ENCODE measurements at regions not wholly inside any gene's neighbourhood (a gene's known extent, or its start where the extent isn't known, plus 50 kb on each side); places are given as distances from the start of the nearest gene placed in this dataset.

DNA sequence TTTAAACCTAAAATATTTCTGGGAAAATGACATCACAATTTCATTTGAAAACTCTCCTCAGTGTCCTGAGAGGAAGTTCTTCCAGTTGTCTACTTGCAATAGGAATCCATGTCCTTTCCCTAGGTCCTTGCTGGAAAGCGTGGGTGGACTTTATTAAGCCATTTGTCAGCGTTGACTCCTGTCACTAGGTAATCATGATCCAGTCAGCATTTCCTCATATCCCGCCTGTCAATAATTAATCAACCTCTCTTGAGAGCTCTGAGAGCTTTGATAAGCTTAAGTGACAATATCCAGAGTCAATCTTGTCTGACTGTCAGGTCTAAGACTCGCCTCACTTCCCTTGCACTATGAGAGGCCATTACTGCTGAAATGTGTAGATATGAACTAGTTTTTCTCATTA lies 107.2 kb upstream of the SLIT3 start:
- Histone ChIP-seq H3K27ac (ENCODE audit: insufficient read depth in 1 of 2, low read depth in 1 of 2, low read length in 2 of 2, poor library complexity in 1 of 2, severe bottlenecking in 2 of 2) (no peak overlapping the region), H3K36me3 (ENCODE audit: control insufficient read depth in 4 of 4, insufficient read depth in 4 of 4, low read length in 3 of 4) (no peaks in the 10 kb centered on the region), H3K27me3 (replicated peaks in 2 of 5; ENCODE audit: control insufficient read depth in 4 of 5, insufficient read depth in 5 of 5, low read length in 4 of 5) (peaks cover 0 to 2% (median 0%) of the 10 kb centered on the region in 5 experiments), H3K4me1 (ENCODE audit: control extremely low read depth in 1 of 4, control insufficient read depth in 4 of 4, insufficient read depth in 4 of 4, low read length in 3 of 4) (no peaks in the 10 kb centered on the region), H3K4me3 (ENCODE audit: control insufficient read depth in 1 of 7, extremely low read depth in 1 of 7, insufficient read depth in 4 of 7, low read depth in 2 of 7, low read length in 6 of 7) (no peak overlapping the region), H3K9me3 (ENCODE audit: control extremely low read depth in 1 of 5, control insufficient read depth in 4 of 5, insufficient read depth in 2 of 5, low read depth in 1 of 5, low read length in 4 of 5) (no peaks in the 10 kb centered on the region)
- ChIA-PET CTCF (no interaction called here), POLR2A (no interaction called here)
- 100% methylated on average over 2 of the region's 4 CpGs for WGBS (ENCODE audit: insufficient coverage)
- no peak for DNase-seq

GRCh38 chr5:169404223-169404622 lies 103.3 kb upstream of the SLIT3 start:
- peaks cover 0 to 2% (median 0%) of the 10 kb centered on the region in 5 experiments for H3K27me3 ChIP-seq (replicated peaks in 2 of 5; ENCODE audit: control insufficient read depth in 4 of 5, insufficient read depth in 5 of 5, low read length in 4 of 5)
- ChIA-PET POLR2A (no interaction called here), CTCF (no interaction called here)
- no peaks in the 10 kb centered on the region for H3K4me1 ChIP-seq (ENCODE audit: control extremely low read depth in 1 of 4, control insufficient read depth in 4 of 4, insufficient read depth in 4 of 4, low read length in 3 of 4)
- no peak overlapping the region for H3K27ac ChIP-seq (ENCODE audit: insufficient read depth in 1 of 2, low read depth in 1 of 2, low read length in 2 of 2, poor library complexity in 1 of 2, severe bottlenecking in 2 of 2)
- 86% methylated on average over 2 of the region's 3 CpGs for WGBS (ENCODE audit: insufficient coverage)
- no peaks in the 10 kb centered on the region for H3K36me3 ChIP-seq (ENCODE audit: control insufficient read depth in 4 of 4, insufficient read depth in 4 of 4, low read length in 3 of 4)
- H3K4me3 ChIP-seq (ENCODE audit: control insufficient read depth in 1 of 7, extremely low read depth in 1 of 7, insufficient read depth in 4 of 7, low read depth in 2 of 7, low read length in 6 of 7) = no peak overlapping the region
- no peak for DNase-seq
- H3K9me3 ChIP-seq (ENCODE audit: control extremely low read depth in 1 of 5, control insufficient read depth in 4 of 5, insufficient read depth in 2 of 5, low read depth in 1 of 5, low read length in 4 of 5) = no peaks in the 10 kb centered on the region

GRCh38 chr5:169398515-169398914 lies 97.6 kb upstream of the SLIT3 start:
- no peak for DNase-seq
- no CpG with 5 or more reads among the region's 1 CpG for WGBS (ENCODE audit: insufficient coverage)
- CTCF ChIA-PET = no interaction called here

GRCh38 chr5:169395136-169395535 lies 94.2 kb upstream of the SLIT3 start:
- POLR2A ChIA-PET = no interaction called here
- CTCF ChIA-PET = no interaction called here
- Histone ChIP-seq H3K36me3 (ENCODE audit: control insufficient read depth in 4 of 4, insufficient read depth in 4 of 4, low read length in 3 of 4) (no peaks in the 10 kb centered on the region), H3K9me3 (ENCODE audit: control extremely low read depth in 1 of 5, control insufficient read depth in 4 of 5, insufficient read depth in 2 of 5, low read depth in 1 of 5, low read length in 4 of 5) (peaks cover 0 to 3% (median 0%) of the 10 kb centered on the region in 5 experiments), H3K4me1 (ENCODE audit: control extremely low read depth in 1 of 4, control insufficient read depth in 4 of 4, insufficient read depth in 4 of 4, low read length in 3 of 4) (no peaks in the 10 kb centered on the region), H3K27ac (ENCODE audit: insufficient read depth in 1 of 2, low read depth in 1 of 2, low read length in 2 of 2, poor library complexity in 1 of 2, severe bottlenecking in 2 of 2) (no peak overlapping the region), H3K27me3 (replicated peaks in 2 of 5; ENCODE audit: control insufficient read depth in 4 of 5, insufficient read depth in 5 of 5, low read length in 4 of 5) (no peaks in the 10 kb centered on the region), H3K4me3 (ENCODE audit: control insufficient read depth in 1 of 7, extremely low read depth in 1 of 7, insufficient read depth in 4 of 7, low read depth in 2 of 7, low read length in 6 of 7) (no peak overlapping the region)
- DNase-seq = no peak
- WGBS (ENCODE audit: insufficient coverage) = 100% methylated on average over 1 of the region's 1 CpG

More at GRCh38 chr5:169398515-169398914, 97.6 kb upstream of the SLIT3 start:
- no peak overlapping the region for H3K4me3 ChIP-seq (ENCODE audit: control insufficient read depth in 1 of 7, extremely low read depth in 1 of 7, insufficient read depth in 4 of 7, low read depth in 2 of 7, low read length in 6 of 7)
- POLR2A ChIA-PET = no interaction called here
- no peak overlapping the region for H3K27ac ChIP-seq (ENCODE audit: insufficient read depth in 1 of 2, low read depth in 1 of 2, low read length in 2 of 2, poor library complexity in 1 of 2, severe bottlenecking in 2 of 2)
- H3K4me1 ChIP-seq (ENCODE audit: control extremely low read depth in 1 of 4, control insufficient read depth in 4 of 4, insufficient read depth in 4 of 4, low read length in 3 of 4) = no peaks in the 10 kb centered on the region
- no peaks in the 10 kb centered on the region for H3K36me3 ChIP-seq (ENCODE audit: control insufficient read depth in 4 of 4, insufficient read depth in 4 of 4, low read length in 3 of 4)
- H3K9me3 ChIP-seq (ENCODE audit: control extremely low read depth in 1 of 5, control insufficient read depth in 4 of 5, insufficient read depth in 2 of 5, low read depth in 1 of 5, low read length in 4 of 5) = peaks cover 0 to 3% (median 0%) of the 10 kb centered on the region in 5 experiments
- no peaks in the 10 kb centered on the region for H3K27me3 ChIP-seq (replicated peaks in 2 of 5; ENCODE audit: control insufficient read depth in 4 of 5, insufficient read depth in 5 of 5, low read length in 4 of 5)

DNA sequence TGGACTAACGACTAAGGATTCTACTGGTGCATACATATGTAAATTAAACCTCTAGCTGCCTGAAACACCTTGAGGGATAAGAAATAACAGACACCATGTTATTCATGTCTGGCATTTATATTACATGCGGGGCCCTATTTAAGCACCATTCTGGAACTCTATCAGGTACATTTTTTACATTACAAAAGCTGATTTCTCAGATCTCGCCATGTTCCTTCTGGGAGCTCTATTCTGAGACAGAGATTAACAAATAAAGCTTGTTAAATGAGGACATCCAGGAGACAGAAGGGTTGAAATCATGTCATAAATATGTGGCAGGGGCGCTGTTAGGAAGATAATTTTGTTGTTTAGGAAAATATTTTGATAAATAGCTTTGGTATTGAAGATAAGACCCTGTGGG lies 93.4 kb upstream of the SLIT3 start:
- Histone ChIP-seq H3K4me3 (ENCODE audit: control insufficient read depth in 1 of 7, extremely low read depth in 1 of 7, insufficient read depth in 4 of 7, low read depth in 2 of 7, low read length in 6 of 7) (no peak overlapping the region), H3K27ac (ENCODE audit: insufficient read depth in 1 of 2, low read depth in 1 of 2, low read length in 2 of 2, poor library complexity in 1 of 2, severe bottlenecking in 2 of 2) (no peak overlapping the region), H3K4me1 (ENCODE audit: control extremely low read depth in 1 of 4, control insufficient read depth in 4 of 4, insufficient read depth in 4 of 4, low read length in 3 of 4) (no peaks in the 10 kb centered on the region), H3K27me3 (replicated peaks in 2 of 5; ENCODE audit: control insufficient read depth in 4 of 5, insufficient read depth in 5 of 5, low read length in 4 of 5) (no peaks in the 10 kb centered on the region), H3K36me3 (ENCODE audit: control insufficient read depth in 4 of 4, insufficient read depth in 4 of 4, low read length in 3 of 4) (no peaks in the 10 kb centered on the region), H3K9me3 (ENCODE audit: control extremely low read depth in 1 of 5, control insufficient read depth in 4 of 5, insufficient read depth in 2 of 5, low read depth in 1 of 5, low read length in 4 of 5) (peaks cover 0 to 3% (median 0%) of the 10 kb centered on the region in 5 experiments)
- CTCF ChIA-PET = no interaction called here
- POLR2A ChIA-PET = no interaction called here
- DNase-seq = no peak
- WGBS (ENCODE audit: insufficient coverage) = 100% methylated on average over 3 of the region's 4 CpGs

DNA sequence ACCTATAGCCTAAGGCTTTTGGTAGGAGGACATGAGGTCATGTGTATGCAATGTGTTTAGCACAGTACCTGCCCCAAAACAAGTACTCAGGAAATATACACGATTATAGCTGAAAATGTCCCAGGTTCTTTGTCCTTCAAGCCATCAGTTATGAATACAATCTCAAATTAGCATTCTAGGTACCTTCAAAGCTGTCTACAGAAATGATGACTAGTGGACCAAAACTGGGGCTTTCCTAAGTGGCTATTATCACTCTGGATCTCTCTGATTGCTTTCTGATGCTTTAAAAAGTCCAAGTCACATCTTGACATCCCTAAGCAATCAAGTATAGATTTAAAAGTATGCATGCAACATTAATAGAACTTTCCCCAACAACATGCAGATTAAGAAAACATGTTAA lies 93.0 kb upstream of the SLIT3 start:
- no peak for DNase-seq
- Histone ChIP-seq H3K4me3 (ENCODE audit: control insufficient read depth in 1 of 7, extremely low read depth in 1 of 7, insufficient read depth in 4 of 7, low read depth in 2 of 7, low read length in 6 of 7) (no peak overlapping the region), H3K4me1 (ENCODE audit: control extremely low read depth in 1 of 4, control insufficient read depth in 4 of 4, insufficient read depth in 4 of 4, low read length in 3 of 4) (no peaks in the 10 kb centered on the region), H3K36me3 (ENCODE audit: control insufficient read depth in 4 of 4, insufficient read depth in 4 of 4, low read length in 3 of 4) (no peaks in the 10 kb centered on the region), H3K27ac (ENCODE audit: insufficient read depth in 1 of 2, low read depth in 1 of 2, low read length in 2 of 2, poor library complexity in 1 of 2, severe bottlenecking in 2 of 2) (no peak overlapping the region), H3K9me3 (ENCODE audit: control extremely low read depth in 1 of 5, control insufficient read depth in 4 of 5, insufficient read depth in 2 of 5, low read depth in 1 of 5, low read length in 4 of 5) (peaks cover 0 to 3% (median 0%) of the 10 kb centered on the region in 5 experiments), H3K27me3 (replicated peaks in 2 of 5; ENCODE audit: control insufficient read depth in 4 of 5, insufficient read depth in 5 of 5, low read length in 4 of 5) (no peaks in the 10 kb centered on the region)
- 80% methylated on average over 1 of the region's 1 CpG for WGBS (ENCODE audit: insufficient coverage)
- POLR2A ChIA-PET = no interaction called here
- CTCF ChIA-PET = no interaction called here

DNA sequence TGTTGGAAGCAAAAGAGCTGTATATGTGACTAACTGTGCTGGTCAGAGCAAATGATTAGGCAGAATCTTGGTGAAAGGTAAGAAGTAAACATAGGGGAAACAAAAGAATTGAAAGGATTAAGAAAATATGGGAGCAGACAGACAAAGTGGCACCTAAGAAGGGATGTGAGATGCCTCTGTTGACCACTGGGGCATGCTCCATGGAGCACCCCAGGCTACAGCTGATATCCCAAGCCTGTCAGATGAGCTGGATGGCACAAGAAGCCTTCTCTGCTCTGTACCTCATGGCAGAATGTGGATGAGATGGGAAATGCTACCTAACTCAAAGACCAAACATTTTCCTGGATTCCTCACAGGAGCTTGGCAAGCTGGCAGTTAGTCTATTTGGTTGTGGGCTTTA lies 89.3 kb upstream of the SLIT3 start:
- Histone ChIP-seq H3K36me3 (ENCODE audit: control insufficient read depth in 4 of 4, insufficient read depth in 4 of 4, low read length in 3 of 4) (no peaks in the 10 kb centered on the region), H3K27ac (ENCODE audit: insufficient read depth in 1 of 2, low read depth in 1 of 2, low read length in 2 of 2, poor library complexity in 1 of 2, severe bottlenecking in 2 of 2) (no peak overlapping the region), H3K9me3 (ENCODE audit: control extremely low read depth in 1 of 5, control insufficient read depth in 4 of 5, insufficient read depth in 2 of 5, low read depth in 1 of 5, low read length in 4 of 5) (peaks cover 0 to 2% (median 0%) of the 10 kb centered on the region in 5 experiments), H3K4me3 (ENCODE audit: control insufficient read depth in 1 of 7, extremely low read depth in 1 of 7, insufficient read depth in 4 of 7, low read depth in 2 of 7, low read length in 6 of 7) (no peak overlapping the region), H3K27me3 (replicated peaks in 2 of 5; ENCODE audit: control insufficient read depth in 4 of 5, insufficient read depth in 5 of 5, low read length in 4 of 5) (no peaks in the 10 kb centered on the region), H3K4me1 (ENCODE audit: control extremely low read depth in 1 of 4, control insufficient read depth in 4 of 4, insufficient read depth in 4 of 4, low read length in 3 of 4) (no peaks in the 10 kb centered on the region)
- ChIA-PET CTCF (no interaction called here), POLR2A (no interaction called here)
- no peak for DNase-seq
